ENCODE measurements at regions not wholly inside any gene's neighbourhood (a gene's known extent, or its start where the extent isn't known, plus 50 kb on each side); places are given as distances from the start of the nearest gene placed in this dataset.

DNA sequence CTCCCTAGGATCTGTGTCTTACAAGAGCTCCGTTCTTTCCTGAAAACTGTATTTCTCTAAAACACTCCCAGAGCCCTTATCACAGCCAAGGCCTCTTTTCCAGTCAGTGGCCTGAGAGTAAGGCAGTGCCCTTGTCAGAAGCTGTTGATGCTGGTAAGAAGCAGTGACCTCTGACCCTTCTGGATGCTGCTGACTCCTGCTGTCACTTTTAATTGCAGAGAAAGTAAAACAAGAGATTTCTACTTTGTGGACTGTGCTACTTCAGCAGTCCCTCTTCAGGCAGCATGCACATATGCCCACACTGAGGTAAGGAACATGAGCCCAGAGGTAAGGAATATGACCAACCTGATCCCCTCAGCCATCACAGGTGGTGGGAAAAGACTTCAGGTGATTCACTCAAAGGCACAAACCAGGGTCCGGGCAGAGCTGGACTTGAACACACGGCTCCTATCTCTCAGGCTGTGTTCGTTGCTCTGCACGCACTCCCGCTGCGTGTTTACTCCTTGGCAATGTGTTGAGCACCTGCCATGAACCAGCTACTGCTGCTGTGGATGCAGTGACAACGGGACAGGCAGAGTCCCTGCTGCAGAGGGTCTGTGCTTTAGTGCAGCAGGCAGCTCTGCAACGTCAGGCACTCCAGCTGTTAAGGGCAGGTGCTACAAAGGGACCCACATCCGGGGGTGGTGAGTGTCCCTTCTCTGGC lies 201.9 kb upstream of the CST7 start:
- Histone ChIP-seq H3K27ac (no peak overlapping the region), H3K4me3 (no peak overlapping the region), H3K9me3 (peaks cover 0 to 4% (median 0%) of the 10 kb centered on the region in 8 donors), H3K36me3 (no peaks in the 10 kb centered on the region), H3K4me1 (peaks cover 0 to 10% (median 0%) of the 10 kb centered on the region in 6 donors), H3K27me3 (replicated peaks in 1 of 7) (no peaks in the 10 kb centered on the region)
- 75 to 86% (median 80%) methylated on average over 5 to 10 of the region's 10 CpGs for WGBS, 5 donors
- TF ChIP-seq, protein P1, sequence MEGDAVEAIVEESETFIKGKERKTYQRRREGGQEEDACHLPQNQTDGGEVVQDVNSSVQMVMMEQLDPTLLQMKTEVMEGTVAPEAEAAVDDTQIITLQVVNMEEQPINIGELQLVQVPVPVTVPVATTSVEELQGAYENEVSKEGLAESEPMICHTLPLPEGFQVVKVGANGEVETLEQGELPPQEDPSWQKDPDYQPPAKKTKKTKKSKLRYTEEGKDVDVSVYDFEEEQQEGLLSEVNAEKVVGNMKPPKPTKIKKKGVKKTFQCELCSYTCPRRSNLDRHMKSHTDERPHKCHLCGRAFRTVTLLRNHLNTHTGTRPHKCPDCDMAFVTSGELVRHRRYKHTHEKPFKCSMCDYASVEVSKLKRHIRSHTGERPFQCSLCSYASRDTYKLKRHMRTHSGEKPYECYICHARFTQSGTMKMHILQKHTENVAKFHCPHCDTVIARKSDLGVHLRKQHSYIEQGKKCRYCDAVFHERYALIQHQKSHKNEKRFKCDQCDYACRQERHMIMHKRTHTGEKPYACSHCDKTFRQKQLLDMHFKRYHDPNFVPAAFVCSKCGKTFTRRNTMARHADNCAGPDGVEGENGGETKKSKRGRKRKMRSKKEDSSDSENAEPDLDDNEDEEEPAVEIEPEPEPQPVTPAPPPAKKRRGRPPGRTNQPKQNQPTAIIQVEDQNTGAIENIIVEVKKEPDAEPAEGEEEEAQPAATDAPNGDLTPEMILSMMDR (IDR thresholded peaks at IDR 0.05 in 8 of 11, conservative IDR thresholded peaks at IDR 0.05 in 3 of 11) = no peak
- TF ChIP-seq POLR2A (IDR thresholded peaks at IDR 0.05) (no peak), POLR2AphosphoS5 (IDR thresholded peaks at IDR 0.05) (no peak)
- DNase-seq = peak; percentile 58
- intact Hi-C loops (cut with DNase I; ENCODE audit: low total_unique reads) = no loop called here

DNA sequence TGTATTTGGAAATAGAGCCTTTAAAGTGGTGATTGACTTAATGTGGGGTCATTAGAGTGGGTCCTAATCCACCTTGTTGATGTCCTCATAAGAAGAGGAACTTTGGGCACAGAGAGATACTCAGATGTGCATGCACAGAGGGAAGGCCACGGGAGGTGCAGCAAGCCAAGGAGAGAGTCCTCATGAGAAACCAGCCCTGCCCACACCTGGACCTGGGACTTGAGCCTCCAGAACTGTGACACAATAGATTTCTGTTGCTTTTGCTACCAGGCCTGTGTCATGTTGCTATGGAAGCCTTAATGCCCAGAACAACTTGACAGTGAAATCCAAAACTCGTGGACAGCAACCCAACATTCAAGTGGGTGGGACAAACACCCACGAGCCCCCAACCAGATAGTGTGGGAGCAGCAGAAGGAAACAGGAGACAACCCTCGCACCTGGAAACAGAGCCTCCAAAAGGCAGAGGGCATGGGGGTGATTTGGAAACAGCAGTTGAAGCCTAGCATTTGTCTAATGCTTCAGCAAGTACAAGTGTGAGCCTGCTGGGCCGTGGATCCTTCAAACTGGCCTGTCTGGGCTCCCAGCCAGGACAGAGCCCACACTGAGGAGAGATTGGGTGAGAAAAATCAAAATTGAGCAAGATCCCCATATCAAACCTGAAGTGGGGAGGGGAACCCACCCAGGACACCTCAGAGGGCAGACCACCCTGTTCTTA lies 201.0 kb upstream of the CST7 start:
- peak; percentile 54 for DNase-seq
- Histone ChIP-seq H3K9me3 (peaks cover 0 to 4% (median 0%) of the 10 kb centered on the region in 8 donors), H3K36me3 (no peaks in the 10 kb centered on the region), H3K4me3 (no peak overlapping the region), H3K27ac (no peak overlapping the region), H3K27me3 (replicated peaks in 1 of 7) (no peaks in the 10 kb centered on the region), H3K4me1 (peaks cover 0 to 10% (median 0%) of the 10 kb centered on the region in 6 donors)
- 80 to 94% (median 85%) methylated on average over 5 of the region's 5 CpGs for WGBS, 5 donors
- intact Hi-C loops (cut with DNase I; ENCODE audit: low total_unique reads) = no loop called here
- TF ChIP-seq POLR2A (IDR thresholded peaks at IDR 0.05) (no peak), POLR2AphosphoS5 (IDR thresholded peaks at IDR 0.05) (no peak)
- TF ChIP-seq, protein P1 (IDR thresholded peaks at IDR 0.05 in 8 of 11, conservative IDR thresholded peaks at IDR 0.05 in 3 of 11) = no peak

DNA sequence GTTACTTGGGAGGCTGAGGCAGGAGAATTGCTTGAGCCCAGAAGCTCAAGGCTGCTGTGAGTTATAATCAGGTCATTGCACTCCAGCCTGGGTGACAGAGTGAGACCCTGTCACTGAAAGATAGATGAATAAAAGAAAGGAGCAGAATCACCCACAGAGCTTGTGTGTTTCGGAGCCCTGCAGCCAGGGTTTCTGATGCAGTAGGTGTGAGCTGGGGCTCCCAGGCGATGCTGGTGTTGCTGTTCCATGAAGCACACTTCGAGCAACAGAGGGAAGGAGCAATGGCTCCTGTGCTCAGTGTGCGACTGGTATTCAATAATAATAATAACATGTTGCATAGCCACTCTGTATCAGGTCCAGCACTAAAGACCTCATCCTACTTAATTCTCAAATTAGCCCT lies 197.5 kb upstream of the CST7 start:
- Histone ChIP-seq H3K27ac (no peak overlapping the region), H3K27me3 (replicated peaks in 1 of 7) (no peaks in the 10 kb centered on the region), H3K4me1 (peaks cover 0 to 12% (median 3%) of the 10 kb centered on the region in 6 donors), H3K4me3 (no peak overlapping the region), H3K9me3 (peaks cover 0 to 4% (median 0%) of the 10 kb centered on the region in 8 donors), H3K36me3 (no peaks in the 10 kb centered on the region)
- no peak for DNase-seq
- TF ChIP-seq, protein P1 (IDR thresholded peaks at IDR 0.05 in 8 of 11, conservative IDR thresholded peaks at IDR 0.05 in 3 of 11) = no peak
- TF ChIP-seq POLR2A (IDR thresholded peaks at IDR 0.05) (no peak), POLR2AphosphoS5 (IDR thresholded peaks at IDR 0.05) (no peak)
- intact Hi-C loops (cut with DNase I; ENCODE audit: low total_unique reads) = no loop called here
- 88 to 95% (median 92%) methylated on average over 4 of the region's 4 CpGs for WGBS, 5 donors

DNA sequence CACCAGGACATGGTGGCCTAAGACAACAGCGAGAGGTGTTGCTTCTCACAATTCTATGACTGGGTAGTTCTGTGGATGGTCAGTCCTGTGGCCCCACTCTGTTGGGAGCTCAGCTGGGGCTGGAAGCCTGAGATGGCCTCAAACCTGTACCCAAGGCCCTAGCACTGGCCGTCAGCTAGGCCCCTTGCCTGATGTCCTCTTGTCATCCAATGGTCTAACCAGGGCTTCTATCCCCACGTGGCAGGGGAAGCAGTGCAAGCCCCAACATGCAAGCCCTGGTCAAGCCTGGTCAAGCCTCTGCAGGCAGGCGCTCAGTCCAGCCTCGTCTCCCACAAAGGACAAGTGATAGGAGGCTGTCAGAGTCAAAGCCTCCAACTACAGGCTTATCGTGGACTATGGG lies 196.5 kb upstream of the CST7 start:
- H3K4me1 ChIP-seq = peaks cover 0 to 11% (median 3%) of the 10 kb centered on the region in 6 donors
- no peaks in the 10 kb centered on the region for H3K27me3 ChIP-seq (replicated peaks in 1 of 7)
- peaks cover 0 to 4% (median 0%) of the 10 kb centered on the region in 8 donors for H3K9me3 ChIP-seq
- H3K27ac ChIP-seq = no peak overlapping the region
- H3K36me3 ChIP-seq = no peaks in the 10 kb centered on the region
- intact Hi-C loops (cut with DNase I; ENCODE audit: low total_unique reads) = no loop called here
- 79 to 94% (median 86%) methylated on average over 5 to 6 of the region's 6 CpGs for WGBS, 5 donors
- no peak for TF ChIP-seq POLR2AphosphoS5 (IDR thresholded peaks at IDR 0.05)
- TF ChIP-seq, protein P1 (IDR thresholded peaks at IDR 0.05 in 8 of 11, conservative IDR thresholded peaks at IDR 0.05 in 3 of 11) = no peak
- no peak for TF ChIP-seq POLR2A (IDR thresholded peaks at IDR 0.05)
- no peak overlapping the region for H3K4me3 ChIP-seq
- peak; percentile 41 for DNase-seq
